GF-D8 (cell line): ENCODE measurements at regions not wholly inside any gene's neighbourhood (a gene's known extent, or its start where the extent isn't known, plus 50 kb on each side); places are given as distances from the start of the nearest gene placed in this dataset.
"Not testable (repeated sequence)": the region's sequence is repeated elsewhere in the genome, so short reads cannot be mapped to it uniquely, and the experiment has no call there.

Source experiments
- DNase-seq: peaks from one replicate; lab custom pipeline; 2025; lab: John Stamatoyannopoulos, UW

DNA sequence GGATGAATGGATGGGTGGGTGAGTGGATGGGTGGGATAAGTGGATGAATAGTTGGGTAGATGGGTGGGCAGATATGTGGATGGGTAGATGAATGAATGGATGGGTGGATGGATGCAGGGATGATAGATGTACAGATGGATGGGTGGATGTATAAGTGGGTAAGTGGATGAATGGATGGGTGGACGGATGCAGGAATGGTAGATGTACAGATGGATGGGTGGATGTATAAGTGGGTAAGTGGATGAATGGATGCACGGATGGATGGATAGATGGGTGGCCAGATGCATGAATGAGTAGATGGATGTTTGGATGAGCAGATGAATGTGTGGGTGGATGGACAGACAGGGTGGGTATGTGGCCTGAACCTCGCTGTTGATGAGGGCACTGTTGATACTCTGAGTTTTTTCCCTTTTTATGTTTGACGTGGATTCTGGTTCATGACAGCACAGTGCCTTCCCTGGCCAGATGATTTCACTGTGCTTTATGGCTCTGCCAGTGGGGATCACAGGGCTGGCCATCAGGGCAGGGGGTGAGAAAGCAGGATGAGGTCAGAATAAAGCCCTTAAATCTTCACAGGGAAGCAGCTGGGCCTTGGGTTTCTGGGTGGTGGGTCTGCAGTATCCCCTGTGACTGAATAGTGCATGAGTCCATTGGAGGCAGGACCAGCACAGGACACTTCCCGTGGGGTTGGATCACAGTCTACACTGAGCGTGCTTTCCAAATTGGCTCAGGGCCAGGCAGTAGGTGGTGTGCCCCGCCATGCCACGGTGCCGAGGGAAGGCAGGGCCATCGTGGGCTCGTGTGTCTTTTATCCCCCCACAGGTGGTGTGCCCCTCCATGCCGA is 213.2 kb downstream of the BANP start:
- not testable (repeated sequence) for DNase-seq

DNA sequence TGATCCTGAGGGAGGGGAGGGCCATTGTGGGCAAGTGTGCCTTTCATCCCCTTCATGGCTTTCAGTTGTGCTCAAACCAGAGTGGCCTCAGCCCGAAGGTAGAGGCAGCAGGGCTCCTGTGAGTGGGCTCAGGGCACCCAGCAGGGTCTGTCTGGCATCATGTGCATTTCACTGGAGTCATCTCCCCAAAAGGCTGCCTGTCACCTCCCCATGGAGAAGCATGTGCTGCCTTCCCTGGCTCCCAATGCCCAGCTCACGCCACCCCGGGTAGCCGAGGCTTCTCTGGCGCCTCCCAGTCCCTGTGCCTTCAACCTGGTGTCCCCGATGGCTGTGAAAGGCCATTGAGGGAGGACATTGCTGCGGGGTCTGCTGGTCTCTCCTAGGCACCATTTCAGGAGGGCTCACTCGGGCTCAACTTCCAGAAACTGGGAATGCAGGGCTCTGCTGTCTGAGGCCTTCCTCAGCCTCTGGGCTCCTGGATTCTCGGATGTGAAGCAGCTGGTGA is 213.9 kb downstream of the BANP start:
- not testable (repeated sequence) for DNase-seq

DNA sequence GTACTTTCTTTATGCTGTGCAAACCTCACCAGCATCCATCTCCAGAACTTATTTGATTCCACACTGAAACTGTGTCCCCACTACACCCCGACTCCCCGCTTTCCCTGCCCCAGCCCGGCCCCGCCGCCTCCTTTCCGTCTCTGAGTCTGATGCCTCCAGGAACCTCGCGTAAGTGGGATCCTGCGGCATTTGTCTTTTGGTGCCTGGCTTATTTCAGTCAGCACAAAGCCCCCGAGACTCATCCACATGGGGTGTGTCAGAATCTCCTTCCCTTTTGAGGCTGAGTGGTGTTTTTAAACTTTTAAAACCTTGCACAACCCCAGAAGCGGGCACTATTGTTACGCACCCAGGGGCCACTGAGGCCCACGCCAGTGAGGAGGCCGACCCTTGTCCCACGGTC is 214.4 kb downstream of the BANP start:
- DNase-seq: not testable (repeated sequence)

DNA sequence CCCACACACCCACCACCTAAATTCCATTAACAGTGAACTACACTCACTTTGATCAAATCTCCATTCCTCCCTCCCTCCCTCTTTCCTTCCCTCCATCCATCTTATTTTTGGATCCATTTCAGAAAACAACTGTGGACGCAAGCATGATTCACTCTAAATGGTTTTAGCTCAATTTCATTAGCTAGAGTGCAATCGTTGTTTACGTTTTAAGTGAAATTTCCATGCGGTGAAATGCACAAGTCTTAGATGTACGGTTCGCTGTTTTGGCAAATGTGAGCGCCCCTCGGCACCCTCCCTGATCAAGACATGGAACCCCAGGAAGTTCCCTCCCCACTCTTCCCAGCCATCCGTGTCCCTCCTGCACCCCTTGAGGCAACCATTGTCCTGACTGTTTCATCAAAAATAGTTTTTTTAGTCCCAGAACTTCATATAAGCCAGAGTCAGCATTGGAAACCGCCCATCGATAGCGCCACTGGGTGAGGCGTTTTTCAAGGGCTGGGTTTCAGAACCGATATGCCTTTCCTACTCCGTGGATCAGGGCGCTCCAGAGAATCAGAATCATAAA is 215.1 kb downstream of the BANP start:
- DNase-seq: not testable (repeated sequence)

DNA sequence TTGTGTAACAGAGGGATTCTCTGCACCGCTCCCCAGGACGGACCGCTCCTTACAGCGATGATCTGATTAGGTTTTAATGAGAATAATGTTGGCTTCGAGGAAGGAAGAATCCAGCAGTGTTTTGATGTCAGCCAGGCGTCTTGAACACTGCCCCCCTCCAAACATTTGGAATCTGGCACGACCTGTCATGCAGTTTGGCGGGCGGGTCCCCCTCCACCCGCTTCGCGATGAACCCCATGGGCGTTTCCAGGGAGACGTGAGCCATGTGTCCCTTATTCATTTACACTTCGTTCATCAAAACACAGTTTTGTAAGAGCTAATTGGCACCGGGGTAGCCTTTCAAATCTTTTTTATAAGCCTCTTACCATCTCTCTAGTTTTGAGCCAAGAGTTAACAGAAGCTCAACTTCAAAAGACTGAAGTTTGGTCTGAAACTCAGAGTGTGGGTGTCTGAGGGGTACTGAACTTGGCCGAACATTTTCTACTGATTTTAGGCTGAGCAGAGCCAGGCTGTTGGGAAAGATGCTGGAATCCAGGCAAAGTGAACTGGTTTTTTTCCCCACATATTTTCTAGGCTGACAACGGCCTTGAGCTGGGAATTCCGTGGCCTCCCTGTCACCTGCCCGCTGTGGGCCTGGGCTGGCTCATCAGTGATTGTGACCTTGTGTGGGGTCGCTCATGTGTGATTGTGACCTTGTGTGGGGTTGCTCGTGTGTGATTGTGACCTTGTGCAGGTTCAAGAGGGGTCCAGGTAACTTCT is 214.8 kb upstream of the ZNF469 start:
- DNase-seq: not testable (repeated sequence)

DNA sequence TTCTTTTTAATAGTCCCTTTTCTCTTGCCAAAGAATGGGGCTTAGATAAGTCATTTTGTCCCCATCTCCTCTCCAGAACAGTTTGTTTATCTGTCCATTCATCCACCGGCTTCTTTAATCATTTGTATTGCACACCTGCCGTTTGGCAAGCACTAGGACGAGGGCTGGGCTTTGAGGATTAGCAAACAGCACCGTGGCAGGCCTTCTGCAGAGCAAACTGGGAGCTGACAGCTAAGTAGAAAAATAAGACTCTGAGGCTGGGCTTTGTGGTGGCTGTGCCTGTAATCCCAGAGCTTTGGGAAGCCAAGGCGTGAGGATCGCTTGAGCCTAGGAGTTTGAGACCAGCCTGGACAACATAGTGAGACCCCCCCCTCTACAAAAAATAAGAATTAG is 214.2 kb upstream of the ZNF469 start:
- DNase-seq: not testable (repeated sequence)

DNA sequence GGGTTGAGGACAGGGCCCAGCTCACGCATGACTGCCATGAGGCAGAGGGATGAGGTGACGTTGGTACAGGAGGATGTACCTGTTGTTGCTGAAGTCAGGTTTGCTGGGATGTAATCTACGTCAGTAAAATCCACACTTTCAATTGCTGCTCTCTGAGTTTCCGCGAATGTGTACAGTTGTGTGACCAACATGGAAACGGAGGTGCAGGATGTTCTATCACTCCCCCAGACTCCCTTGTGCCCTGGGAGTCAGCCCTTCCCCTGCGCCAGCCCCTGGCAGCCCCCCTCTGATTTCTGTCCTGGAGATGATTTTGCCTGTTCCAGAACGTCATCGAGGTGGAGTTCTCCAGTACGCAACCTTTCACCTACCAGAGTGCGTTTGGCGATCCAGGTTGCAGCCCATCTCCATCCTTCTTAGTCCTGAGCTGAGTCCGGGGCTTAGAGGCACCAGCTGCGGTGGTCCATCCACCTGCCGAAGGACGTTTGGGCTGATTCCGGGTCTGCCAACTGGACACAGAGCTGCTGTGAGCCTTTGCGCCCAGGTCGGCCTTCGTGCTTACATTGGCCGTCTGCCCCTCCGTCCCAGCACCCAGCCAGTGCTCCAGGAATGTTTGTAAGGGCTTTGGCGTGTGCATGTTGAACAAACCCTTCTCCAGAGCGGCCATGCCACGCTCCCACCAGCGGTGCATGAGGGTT is 213.5 kb upstream of the ZNF469 start:
- DNase-seq: not testable (repeated sequence)

DNA sequence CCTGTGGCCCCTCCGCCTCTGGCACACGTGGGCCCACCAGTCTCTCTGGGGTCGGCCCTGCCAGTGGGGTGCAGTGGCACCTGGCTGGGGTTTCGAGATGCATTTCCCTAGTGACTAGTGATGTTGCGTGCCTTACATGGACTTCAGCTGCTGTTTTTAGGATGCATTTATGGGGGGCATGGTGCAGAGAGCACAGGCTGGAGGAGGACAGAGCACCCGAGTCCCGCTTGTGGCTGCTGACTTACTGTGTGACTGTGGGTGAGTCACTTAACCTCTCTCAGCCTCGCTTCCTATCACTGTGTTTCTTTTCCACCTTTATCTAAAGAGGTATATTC is 213.0 kb upstream of the ZNF469 start:
- not testable (repeated sequence) for DNase-seq

DNA sequence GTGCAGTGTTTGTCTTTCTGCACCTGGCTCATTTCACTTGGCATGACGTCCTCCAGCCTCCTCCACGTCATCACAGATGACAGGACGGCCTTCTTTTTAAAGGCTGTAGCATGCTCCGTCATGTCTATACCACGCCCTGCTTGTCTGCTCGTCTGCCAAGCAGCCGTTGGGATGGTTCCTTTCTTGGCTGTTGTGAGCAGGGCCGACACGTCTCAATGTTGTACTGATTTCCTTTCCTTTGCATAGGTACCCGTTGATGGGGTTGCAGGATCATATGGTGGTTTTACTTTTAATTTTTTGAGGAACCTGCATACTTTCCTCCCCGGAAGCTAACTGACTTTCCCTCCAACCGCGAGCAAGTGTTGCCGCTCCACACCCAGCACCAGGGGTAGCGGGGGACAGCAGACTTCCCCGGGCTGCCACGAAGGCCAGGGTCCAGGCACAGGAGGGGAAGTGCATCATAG is 212.2 kb upstream of the ZNF469 start:
- no peak for DNase-seq

DNA sequence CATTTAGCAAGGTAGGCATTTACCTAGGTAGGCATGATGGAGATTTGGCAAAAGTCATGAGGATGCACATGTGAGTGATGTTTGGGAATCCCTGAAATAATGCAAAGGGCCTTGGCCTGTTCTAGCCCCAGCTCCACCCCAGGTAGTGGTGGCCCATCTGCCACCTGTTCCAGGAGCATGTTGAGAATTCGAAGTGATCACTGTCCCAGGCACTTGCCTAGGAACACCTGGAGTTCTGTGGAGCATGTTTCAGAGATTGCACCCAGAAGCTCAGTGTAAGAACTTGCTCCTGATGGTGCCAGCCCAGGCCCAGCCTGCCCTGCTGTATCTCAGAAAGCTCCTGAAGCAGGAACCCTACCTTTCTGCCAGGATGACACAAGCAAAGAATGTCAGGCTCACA is 211.6 kb upstream of the ZNF469 start:
- DNase-seq: not testable (repeated sequence)

DNA sequence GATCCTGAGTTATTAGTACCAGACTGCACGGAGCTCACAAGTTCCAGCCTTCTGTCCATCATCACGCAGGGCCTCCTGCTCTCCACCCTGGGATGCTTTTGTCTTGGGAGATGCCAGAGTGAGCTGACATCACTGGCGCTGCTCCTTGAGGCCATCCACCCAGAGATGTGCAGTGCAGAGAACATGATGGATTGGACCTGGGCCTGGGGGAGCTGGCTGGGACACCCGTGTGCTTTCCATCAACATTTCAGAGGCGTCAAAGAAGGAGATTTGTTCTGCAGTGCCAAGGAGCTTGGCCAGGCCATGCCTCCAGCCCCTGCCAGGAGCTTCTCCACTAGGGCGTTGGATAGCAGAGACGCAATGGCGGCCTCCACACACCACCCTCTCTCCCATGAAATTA is 206.6 kb upstream of the ZNF469 start:
- DNase-seq: not testable (repeated sequence)

DNA sequence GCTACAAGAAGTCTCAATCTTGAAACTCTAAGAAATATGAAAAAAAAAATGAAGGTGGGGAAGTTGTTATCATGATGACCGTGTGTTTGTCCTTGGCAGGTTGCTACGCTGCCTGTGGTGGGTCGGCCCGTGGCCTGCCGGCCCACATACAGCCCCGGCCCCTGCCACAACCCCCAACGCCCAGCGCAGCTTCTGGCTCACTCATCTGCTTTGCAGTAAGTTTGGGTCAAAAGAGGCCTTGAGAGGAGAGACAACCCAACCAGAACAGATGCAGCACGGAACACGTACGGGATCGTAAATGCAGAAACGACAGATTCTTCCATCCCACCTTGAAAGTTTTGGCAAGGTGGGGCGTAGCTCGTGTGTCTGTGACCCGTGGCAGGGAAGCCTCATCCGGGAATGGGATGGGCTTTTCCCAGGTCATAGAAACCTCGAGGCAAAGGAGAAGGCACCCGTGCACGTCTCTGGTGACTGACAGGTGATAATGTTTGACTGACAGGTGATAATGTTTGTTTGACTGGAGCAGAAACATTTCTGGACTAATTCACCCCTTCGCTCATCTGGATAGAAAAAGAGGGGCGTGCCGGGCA is 206.1 kb upstream of the ZNF469 start:
- not testable (repeated sequence) for DNase-seq

DNA sequence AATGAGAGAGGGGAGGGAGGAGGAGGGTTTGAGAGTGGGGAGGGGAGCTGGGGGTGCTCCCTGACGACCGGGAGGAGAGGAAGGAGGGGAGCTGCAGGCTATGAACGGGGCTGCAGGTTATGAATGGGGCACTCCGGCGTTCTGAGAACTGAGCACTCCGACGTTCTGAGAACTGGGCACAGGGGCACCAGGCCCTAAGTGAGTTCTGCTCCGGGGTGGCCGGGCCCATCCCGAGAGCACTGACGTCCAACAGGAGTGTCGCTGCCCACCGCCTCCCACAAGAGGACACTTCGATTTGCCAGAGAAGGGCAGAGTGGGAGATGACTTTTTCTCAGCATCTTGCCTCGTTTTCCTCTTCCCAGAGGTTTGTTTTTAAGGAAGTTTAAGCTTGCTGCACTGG is 204.5 kb upstream of the ZNF469 start:
- DNase-seq: not testable (repeated sequence)

DNA sequence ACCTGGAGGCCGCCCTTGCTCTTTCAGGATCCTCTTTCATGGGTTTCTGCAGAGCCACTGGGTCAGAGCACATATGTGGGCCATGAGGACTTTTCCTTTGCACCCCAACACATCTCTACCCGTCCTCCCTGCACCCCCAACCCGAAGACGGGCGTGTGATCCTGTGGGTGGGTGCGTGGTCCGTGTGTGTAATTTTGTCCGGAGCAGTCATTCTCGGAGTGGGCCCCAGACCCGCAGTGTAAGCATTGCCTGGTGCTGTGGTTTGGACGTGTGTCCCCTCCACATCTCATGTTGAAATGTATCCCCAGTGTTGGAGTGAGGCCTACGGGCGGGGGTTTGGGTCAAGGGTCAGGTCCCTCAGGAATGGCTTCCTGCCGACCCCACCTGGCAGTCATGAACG is 203.9 kb upstream of the ZNF469 start:
- not testable (repeated sequence) for DNase-seq

DNA sequence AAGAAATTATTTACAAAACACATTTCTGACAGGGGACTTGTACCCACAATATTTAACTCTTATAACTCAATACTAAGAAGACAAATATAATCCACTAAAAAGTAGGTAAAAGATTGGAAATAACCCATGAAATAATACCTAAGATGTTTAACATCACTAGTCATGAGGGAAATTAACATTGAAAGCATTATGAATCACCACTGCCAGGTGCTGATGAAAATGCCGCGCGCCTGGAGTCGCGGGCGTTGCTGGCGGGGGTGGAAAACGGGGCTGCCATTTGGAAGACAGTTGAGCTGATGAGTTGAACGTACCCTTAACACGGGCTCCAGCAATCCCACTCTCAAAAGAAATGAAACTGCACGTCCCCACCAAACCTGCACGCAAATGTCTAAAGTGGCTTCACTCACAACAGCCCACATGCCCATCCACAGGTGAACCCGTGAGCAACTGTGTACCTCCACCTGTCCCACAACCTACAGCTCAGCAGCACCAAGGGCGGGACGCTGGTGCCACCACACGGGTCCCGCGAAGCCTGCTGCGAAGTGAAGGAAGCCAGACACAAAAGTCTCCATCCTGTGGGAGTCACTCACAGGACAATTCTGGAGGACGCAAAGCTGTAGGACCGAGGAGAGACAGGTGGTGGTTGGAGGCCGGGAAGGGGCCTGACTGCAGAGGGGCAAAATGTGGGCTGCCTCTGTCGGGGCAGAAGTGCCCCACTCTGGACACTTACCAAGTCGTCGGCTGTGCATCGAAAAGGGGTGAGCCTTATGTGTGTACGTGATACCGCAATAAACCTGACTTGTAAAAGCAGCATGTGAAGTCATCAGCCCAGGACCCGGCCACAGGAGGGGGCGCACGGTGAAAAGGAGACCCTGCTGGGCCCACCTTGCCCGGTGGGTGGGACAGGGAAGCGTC is 199.5 kb upstream of the ZNF469 start:
- DNase-seq: not testable (repeated sequence)

DNA sequence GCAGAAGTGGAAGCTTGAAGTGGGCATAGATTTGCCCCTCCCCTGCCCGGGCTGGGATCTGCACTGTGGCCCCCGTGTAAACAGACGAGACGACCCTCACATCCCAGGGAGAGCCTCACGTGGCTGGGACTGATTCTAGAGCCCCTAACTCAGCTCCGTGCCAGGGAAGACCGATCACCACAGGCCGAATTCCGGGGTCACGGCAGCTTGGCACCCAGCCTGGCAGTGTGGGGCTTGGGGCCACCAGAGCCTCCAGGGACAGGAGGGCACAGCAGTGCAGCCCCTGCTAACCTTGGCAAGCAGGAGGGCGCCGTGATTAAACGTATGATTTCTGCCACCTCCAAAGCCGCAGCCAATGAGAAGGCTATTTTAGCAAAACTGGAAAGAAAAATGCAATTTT is 198.7 kb upstream of the ZNF469 start:
- not testable (repeated sequence) for DNase-seq

DNA sequence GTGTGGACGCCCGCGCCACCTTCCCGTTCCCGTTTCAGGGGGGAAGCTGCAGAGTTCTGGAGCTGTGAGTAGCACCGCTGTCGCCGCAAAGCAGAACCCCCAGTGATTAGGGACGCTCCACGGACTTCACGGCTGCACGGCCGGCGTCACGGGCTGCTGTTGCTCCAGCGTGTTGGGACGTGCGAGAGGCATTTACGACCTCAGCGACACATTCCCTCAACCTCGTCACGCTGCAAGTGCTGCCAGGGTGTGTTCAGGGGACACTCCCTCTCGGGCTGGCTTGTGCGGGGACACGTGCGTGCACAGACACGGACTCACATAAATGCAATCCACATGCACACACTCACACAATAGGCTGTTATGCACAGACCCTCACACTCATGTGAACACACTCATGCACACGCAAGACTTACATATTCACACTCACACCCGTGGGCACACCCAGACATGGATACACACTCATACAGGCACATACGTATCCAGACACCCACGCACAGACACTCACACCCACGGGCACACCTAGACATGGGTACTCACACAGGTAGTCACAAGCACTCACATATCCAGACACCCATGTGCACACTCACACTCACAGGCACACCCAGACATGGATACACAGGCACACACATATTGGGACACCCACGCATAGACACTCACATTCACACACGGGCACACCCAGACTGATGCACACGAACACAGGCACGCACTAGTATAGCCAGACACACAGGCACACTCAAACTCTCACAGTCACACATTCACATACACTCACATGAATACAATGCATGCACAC is 198.0 kb upstream of the ZNF469 start:
- not testable (repeated sequence) for DNase-seq

DNA sequence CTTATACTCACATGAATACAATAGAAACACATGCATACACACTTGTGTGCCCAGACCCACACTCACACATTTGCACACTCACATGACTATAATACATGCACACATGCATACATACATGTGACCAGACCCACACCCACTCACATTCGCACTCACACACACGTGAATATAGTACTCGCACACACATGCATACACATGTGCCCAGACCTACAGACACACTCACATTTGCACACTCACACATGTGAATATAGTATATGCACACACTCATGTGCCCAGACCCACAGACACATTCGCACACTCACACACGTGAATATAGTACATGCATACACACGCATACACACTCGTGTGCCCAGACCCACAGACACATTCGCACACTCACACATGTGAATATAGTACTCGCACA is 197.4 kb upstream of the ZNF469 start:
- DNase-seq: not testable (repeated sequence)
